ENCODE measurements at regions not wholly inside any gene's neighbourhood (a gene's known extent, or its start where the extent isn't known, plus 50 kb on each side); places are given as distances from the start of the nearest gene placed in this dataset.

DNA sequence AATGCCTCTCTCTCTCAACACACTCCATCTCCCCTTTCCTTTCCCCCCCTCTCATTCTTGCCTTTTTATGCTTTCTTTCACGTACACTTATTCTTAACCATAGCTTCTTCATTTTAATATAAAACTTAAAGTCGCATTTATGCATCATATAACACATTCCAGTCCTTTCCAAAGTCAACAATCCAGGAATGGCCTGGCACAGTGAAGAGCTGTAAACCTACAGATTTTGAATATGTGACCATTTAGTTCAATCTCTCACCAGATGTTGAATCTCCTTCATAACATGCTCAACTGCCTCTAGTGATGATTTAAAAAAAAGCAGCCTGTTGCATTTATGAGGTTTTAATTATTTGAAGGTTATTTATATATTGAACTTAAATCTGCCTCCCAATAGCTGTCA, 186.2 kb upstream of the GRAMD2B start:
- TF ChIP-seq, protein P1, sequence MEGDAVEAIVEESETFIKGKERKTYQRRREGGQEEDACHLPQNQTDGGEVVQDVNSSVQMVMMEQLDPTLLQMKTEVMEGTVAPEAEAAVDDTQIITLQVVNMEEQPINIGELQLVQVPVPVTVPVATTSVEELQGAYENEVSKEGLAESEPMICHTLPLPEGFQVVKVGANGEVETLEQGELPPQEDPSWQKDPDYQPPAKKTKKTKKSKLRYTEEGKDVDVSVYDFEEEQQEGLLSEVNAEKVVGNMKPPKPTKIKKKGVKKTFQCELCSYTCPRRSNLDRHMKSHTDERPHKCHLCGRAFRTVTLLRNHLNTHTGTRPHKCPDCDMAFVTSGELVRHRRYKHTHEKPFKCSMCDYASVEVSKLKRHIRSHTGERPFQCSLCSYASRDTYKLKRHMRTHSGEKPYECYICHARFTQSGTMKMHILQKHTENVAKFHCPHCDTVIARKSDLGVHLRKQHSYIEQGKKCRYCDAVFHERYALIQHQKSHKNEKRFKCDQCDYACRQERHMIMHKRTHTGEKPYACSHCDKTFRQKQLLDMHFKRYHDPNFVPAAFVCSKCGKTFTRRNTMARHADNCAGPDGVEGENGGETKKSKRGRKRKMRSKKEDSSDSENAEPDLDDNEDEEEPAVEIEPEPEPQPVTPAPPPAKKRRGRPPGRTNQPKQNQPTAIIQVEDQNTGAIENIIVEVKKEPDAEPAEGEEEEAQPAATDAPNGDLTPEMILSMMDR (IDR thresholded peaks at IDR 0.05): no peak
- no peak for TF ChIP-seq POLR2A (IDR thresholded peaks at IDR 0.05)

Measured in sigmoid colon (tissue), 3 donors.